Tibial nerve (tissue), 4 donors: ENCODE measurements at regions not wholly inside any gene's neighbourhood (a gene's known extent, or its start where the extent isn't known, plus 50 kb on each side); places are given as distances from the start of the nearest gene placed in this dataset.
"Not testable (repeated sequence)": the region's sequence is repeated elsewhere in the genome, so short reads cannot be mapped to it uniquely, and the experiment has no call there.

ENCODE experiments used
- DNase-seq, 2 donors: peaks; one replicate each; pipeline ENCODE4 v3.0.0-alpha.2; 2019; ENCODE audit warnings: low spot score in 2 of 2
- H3K27ac ChIP-seq, 4 donors: fragments of 200-600 bp; sonication (generic) in 3 of 4; one replicate each; pipeline ENCODE4 v1.5.1; 2017 to 2019; ENCODE audit warnings: mild to moderate bottlenecking in 1 of 4
- H3K27me3 ChIP-seq, 2 donors: fragments of 200-600 bp; sonication (generic) in 1 of 2; one replicate each; pipeline versions ENCODE4 v1.5.1 to v1.6.0; 2017 to 2019
- H3K36me3 ChIP-seq, 3 donors: fragments of 200-600 bp; sonication (generic); one replicate each; pipeline ENCODE4 v1.5.1; 2018 to 2019
- H3K4me1 ChIP-seq, 4 donors: fragments of 200-600 bp; sonication (generic) in 3 of 4; one replicate each; pipeline ENCODE4 v1.5.1; 2017 to 2019
- H3K4me3 ChIP-seq, 4 donors: fragments of 200-600 bp; sonication (generic) in 3 of 4; one replicate each; pipeline ENCODE4 v1.5.1; 2017 to 2019; ENCODE audit warnings: mild to moderate bottlenecking in 1 of 4, moderate library complexity in 1 of 4
- H3K9me3 ChIP-seq, 4 donors: fragments of 200-600 bp; sonication (generic) in 3 of 4; one replicate each; pipeline ENCODE4 v1.5.1; 2017 to 2019
- EP300 ChIP-seq, 2 donors: sonication (generic); formaldehyde crosslinking; IDR thresholded peaks; one replicate each; pipeline ENCODE4 v1.6.1; 2017; ENCODE audit warnings: antibody characterized with exemption in 2 of 2, mild to moderate bottlenecking in 1 of 2
- POLR2A ChIP-seq, 2 donors: fragments of 450-650 bp; IDR thresholded peaks; one replicate each; pipeline ENCODE4 v1.6.1; 2017; ENCODE audit warnings: antibody characterized with exemption in 2 of 2, mild to moderate bottlenecking in 2 of 2, moderate library complexity in 2 of 2
- WGBS, 2 donors: methylation state at CpG; one replicate each; pipeline ENCODE4 v1.1.5; 2018; 5-methylcytosine and 5-hydroxymethylcytosine counted together
- TF ChIP-seq, protein P1 (sequence below), 5 experiments: fragments of 200-600 bp in 3 of 5; fragments of 450-650 bp in 2 of 5; sonication (generic) in 3 of 5; IDR thresholded peaks; one replicate each; pipeline ENCODE4 v1.5.1; 2016 to 2019; ENCODE audit warnings: antibody characterized with exemption in 5 of 5, mild to moderate bottlenecking in 3 of 5, moderate library complexity in 2 of 5

GRCh38 chr22:25475257-25476022, 89.0 kb upstream of the GRK3 start:
- peaks cover 0 to 8% (median 0%) of the 10 kb centered on the region in 4 donors for H3K4me1 ChIP-seq
- no peaks in the 10 kb centered on the region for H3K9me3 ChIP-seq
- DNase-seq, result no peak
- H3K36me3 ChIP-seq, result peaks cover 0 to 13% (median 0%) of the 10 kb centered on the region in 3 donors
- TF ChIP-seq, protein P1, sequence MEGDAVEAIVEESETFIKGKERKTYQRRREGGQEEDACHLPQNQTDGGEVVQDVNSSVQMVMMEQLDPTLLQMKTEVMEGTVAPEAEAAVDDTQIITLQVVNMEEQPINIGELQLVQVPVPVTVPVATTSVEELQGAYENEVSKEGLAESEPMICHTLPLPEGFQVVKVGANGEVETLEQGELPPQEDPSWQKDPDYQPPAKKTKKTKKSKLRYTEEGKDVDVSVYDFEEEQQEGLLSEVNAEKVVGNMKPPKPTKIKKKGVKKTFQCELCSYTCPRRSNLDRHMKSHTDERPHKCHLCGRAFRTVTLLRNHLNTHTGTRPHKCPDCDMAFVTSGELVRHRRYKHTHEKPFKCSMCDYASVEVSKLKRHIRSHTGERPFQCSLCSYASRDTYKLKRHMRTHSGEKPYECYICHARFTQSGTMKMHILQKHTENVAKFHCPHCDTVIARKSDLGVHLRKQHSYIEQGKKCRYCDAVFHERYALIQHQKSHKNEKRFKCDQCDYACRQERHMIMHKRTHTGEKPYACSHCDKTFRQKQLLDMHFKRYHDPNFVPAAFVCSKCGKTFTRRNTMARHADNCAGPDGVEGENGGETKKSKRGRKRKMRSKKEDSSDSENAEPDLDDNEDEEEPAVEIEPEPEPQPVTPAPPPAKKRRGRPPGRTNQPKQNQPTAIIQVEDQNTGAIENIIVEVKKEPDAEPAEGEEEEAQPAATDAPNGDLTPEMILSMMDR (IDR thresholded peaks at IDR 0.05), result no peak
- TF ChIP-seq EP300 (IDR thresholded peaks at IDR 0.05), result no peak
- no peak for TF ChIP-seq POLR2A (IDR thresholded peaks at IDR 0.05)
- H3K4me3 ChIP-seq, result no peak overlapping the region
- no peaks in the 10 kb centered on the region for H3K27me3 ChIP-seq
- H3K27ac ChIP-seq, result no peak overlapping the region
- WGBS, 2 donors, result 46 to 48% methylated on average over 16 of the region's 16 CpGs

DNA sequence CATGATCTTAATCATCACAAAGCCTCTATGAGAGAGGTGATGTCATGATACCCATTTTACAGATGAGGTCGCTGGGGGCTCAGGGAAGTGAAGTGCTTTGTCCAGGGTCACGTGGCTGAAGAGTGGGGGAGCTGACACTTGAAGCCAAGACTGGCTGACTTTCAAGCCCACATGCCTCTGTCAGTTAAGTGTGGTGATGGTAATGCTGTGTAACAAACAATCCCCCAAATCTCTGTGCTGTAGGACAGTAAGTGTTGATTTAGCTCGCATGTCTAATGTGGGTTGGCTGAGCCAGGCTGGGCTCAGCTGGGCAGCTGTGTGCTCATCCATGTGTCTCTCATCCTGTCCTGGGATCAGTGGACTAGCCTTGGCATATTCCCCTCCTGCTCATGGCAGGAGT, 87.1 kb upstream of the GRK3 start:
- Histone ChIP-seq H3K27ac (no peak overlapping the region), H3K4me3 (no peak overlapping the region), H3K27me3 (no peaks in the 10 kb centered on the region), H3K9me3 (no peaks in the 10 kb centered on the region), H3K36me3 (peaks cover 0 to 23% (median 0%) of the 10 kb centered on the region in 3 donors), H3K4me1 (peaks cover 0 to 8% (median 0%) of the 10 kb centered on the region in 4 donors)
- DNase-seq, result no peak
- 97 to 100% methylated on average over 3 of the region's 3 CpGs for WGBS, 2 donors
- no peak for TF ChIP-seq POLR2A (IDR thresholded peaks at IDR 0.05)
- TF ChIP-seq EP300 (IDR thresholded peaks at IDR 0.05), result no peak
- TF ChIP-seq, protein P1 (IDR thresholded peaks at IDR 0.05), result no peak

- no peak for DNase-seq
- H3K36me3 ChIP-seq, result peaks cover 0 to 23% (median 0%) of the 10 kb centered on the region in 3 donors
- no peaks in the 10 kb centered on the region for H3K27me3 ChIP-seq
- no peak overlapping the region for H3K4me3 ChIP-seq
- no peak overlapping the region for H3K27ac ChIP-seq
- TF ChIP-seq, protein P1 (IDR thresholded peaks at IDR 0.05), result no peak
- no peak for TF ChIP-seq POLR2A (IDR thresholded peaks at IDR 0.05)
- TF ChIP-seq EP300 (IDR thresholded peaks at IDR 0.05), result no peak
- 93 to 96% methylated on average over 3 of the region's 3 CpGs for WGBS, 2 donors
- peaks cover 0 to 8% (median 0%) of the 10 kb centered on the region in 4 donors for H3K4me1 ChIP-seq
- no peaks in the 10 kb centered on the region for H3K9me3 ChIP-seq
These were observed 86.4 kb upstream of the GRK3 start for GRCh38 chr22:25478111-25478510.

- Histone ChIP-seq H3K27me3 (no peaks in the 10 kb centered on the region), H3K27ac (no peak overlapping the region), H3K36me3 (peaks cover 0 to 23% (median 0%) of the 10 kb centered on the region in 3 donors), H3K9me3 (no peaks in the 10 kb centered on the region), H3K4me3 (no peak overlapping the region), H3K4me1 (peaks cover 0 to 8% (median 0%) of the 10 kb centered on the region in 4 donors)
- no peak for DNase-seq
- TF ChIP-seq EP300 (IDR thresholded peaks at IDR 0.05) (no peak), POLR2A (IDR thresholded peaks at IDR 0.05) (no peak)
- TF ChIP-seq, protein P1 (IDR thresholded peaks at IDR 0.05), result no peak
- 85 to 95% methylated on average over 2 of the region's 2 CpGs for WGBS, 2 donors
These were observed 85.9 kb upstream of the GRK3 start for GRCh38 chr22:25478528-25478927.

DNA sequence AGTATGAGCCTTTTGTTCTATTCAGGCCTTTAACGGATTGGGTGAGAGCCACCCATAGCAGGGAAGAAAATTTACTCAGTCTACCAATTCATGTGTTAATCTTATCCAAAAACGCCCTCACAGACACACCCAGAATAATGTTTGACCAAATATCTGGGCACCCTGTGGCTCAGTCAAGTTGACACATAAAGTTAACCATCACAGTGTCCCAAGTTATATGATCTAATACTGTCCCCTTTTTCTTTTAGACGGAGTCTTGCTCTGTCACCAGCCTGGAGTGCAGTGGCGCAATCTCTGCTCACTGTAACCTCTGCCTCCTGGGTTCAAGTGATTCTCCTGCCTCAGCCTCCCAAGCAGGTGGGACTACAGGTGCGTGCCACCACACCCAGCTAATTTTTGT, 83.6 kb upstream of the GRK3 start:
- not testable (repeated sequence) for H3K4me1 ChIP-seq, H3K27me3 ChIP-seq, H3K4me3 ChIP-seq, H3K27ac ChIP-seq, H3K9me3 ChIP-seq, DNase-seq
- H3K36me3 ChIP-seq, result peaks cover 0 to 47% (median 0%) of the 10 kb centered on the region in 3 donors
- 92 to 93% methylated on average over 5 of the region's 5 CpGs for WGBS, 2 donors
